Epidermal melanocyte (primary cell): ENCODE measurements at regions not wholly inside any gene's neighbourhood (a gene's known extent, or its start where the extent isn't known, plus 50 kb on each side); places are given as distances from the start of the nearest gene placed in this dataset.
"Not testable (repeated sequence)": the region's sequence is repeated elsewhere in the genome, so short reads cannot be mapped to it uniquely, and the experiment has no call there.

Experiments used
- DNase-seq: peaks from one replicate; pipeline ENCODE4 v3.0.0; 2011; ENCODE audit warnings: low spot score; ENCODE audit not compliant: insufficient read length

GRCh38 chr6:48426636-48427035, 315.6 kb upstream of the PTCHD4 start:
- no peak for DNase-seq

GRCh38 chr6:48423640-48424365, 312.8 kb upstream of the PTCHD4 start:
- DNase-seq = no peak

- no peak for DNase-seq
These were observed 309.0 kb upstream of the PTCHD4 start for GRCh38 chr6:48419992-48420391.

GRCh38 chr6:48417927-48418326, 306.9 kb upstream of the PTCHD4 start:
- no peak for DNase-seq

- peak; percentile 65 for DNase-seq
These were observed 301.7 kb upstream of the PTCHD4 start for GRCh38 chr6:48412656-48413055.

- DNase-seq = no peak
These were observed 293.9 kb upstream of the PTCHD4 start for GRCh38 chr6:48404927-48405326.

GRCh38 chr6:48403587-48403986, 292.6 kb upstream of the PTCHD4 start:
- DNase-seq = no peak

- DNase-seq = no peak
These were observed 290.0 kb upstream of the PTCHD4 start for GRCh38 chr6:48401016-48401415.

GRCh38 chr6:48397887-48398286, 286.9 kb upstream of the PTCHD4 start:
- no peak for DNase-seq

GRCh38 chr6:48389146-48390043, 278.4 kb upstream of the PTCHD4 start:
- no peak for DNase-seq

GRCh38 chr6:48388044-48388443, 277.0 kb upstream of the PTCHD4 start:
- DNase-seq = no peak

GRCh38 chr6:48378884-48379407, 267.9 kb upstream of the PTCHD4 start:
- DNase-seq = no peak

GRCh38 chr6:48377115-48377514, 266.1 kb upstream of the PTCHD4 start:
- DNase-seq = no peak

GRCh38 chr6:48371226-48371625, 260.2 kb upstream of the PTCHD4 start:
- not testable (repeated sequence) for DNase-seq

GRCh38 chr6:48369100-48369499, 258.1 kb upstream of the PTCHD4 start:
- DNase-seq = no peak

- no peak for DNase-seq
These were observed 214.7 kb upstream of the PTCHD4 start for GRCh38 chr6:48325701-48326100.

GRCh38 chr6:48318670-48319069, 207.7 kb upstream of the PTCHD4 start:
- DNase-seq = no peak

GRCh38 chr6:48315915-48316314, 204.9 kb upstream of the PTCHD4 start:
- no peak for DNase-seq

GRCh38 chr6:48315051-48315719, 204.2 kb upstream of the PTCHD4 start:
- no peak for DNase-seq

- no peak for DNase-seq
These were observed 200.3 kb upstream of the PTCHD4 start for GRCh38 chr6:48311301-48311700.

GRCh38 chr6:48307573-48307972, 196.6 kb upstream of the PTCHD4 start:
- no peak for DNase-seq

- DNase-seq = no peak
These were observed 179.6 kb upstream of the PTCHD4 start for GRCh38 chr6:48290595-48290994.
